ENCODE measurements at regions not wholly inside any gene's neighbourhood (a gene's known extent, or its start where the extent isn't known, plus 50 kb on each side); places are given as distances from the start of the nearest gene placed in this dataset.

GRCh38 chr22:33991620-33992019, 71.3 kb upstream of the LARGE1 start:
- no peak for TF ChIP-seq CTCF (IDR thresholded peaks at IDR 0.05)
- TF ChIP-seq POLR2A (IDR thresholded peaks at IDR 0.05): no peak
- TF ChIP-seq POLR2AphosphoS5 (IDR thresholded peaks at IDR 0.05): no peak
- TF ChIP-seq EP300 (IDR thresholded peaks at IDR 0.05): no peak

Data from stomach (tissue), 4 donors.